ENCODE measurements at regions not wholly inside any gene's neighbourhood (a gene's known extent, or its start where the extent isn't known, plus 50 kb on each side); places are given as distances from the start of the nearest gene placed in this dataset.

DNA sequence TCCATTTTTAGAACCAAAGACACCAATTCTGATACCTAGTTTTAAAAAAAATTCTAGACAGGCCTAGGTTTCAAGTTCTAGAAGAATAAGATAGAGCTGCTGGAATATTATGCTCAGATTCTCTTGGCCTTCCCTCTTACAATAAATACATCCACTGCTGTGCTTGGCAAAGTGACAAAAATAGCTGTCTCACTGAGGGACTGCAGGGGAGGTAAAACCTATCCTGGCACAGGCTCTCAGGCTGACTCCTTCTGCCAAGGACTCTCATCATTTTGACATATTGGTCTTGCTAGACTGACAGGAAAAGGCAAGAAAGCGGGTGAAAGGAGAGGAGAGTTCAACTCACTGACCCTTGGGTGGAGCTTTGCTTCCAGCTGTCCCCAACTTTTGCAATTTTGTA, 197.0 kb upstream of the LHX8 start:
- no peaks in the 10 kb centered on the region for H3K79me2 ChIP-seq (ENCODE audit: control insufficient read depth, insufficient read depth, low read length)
- H3K4me1 ChIP-seq (ENCODE audit: control insufficient read depth, insufficient read depth, low read length): no peaks in the 10 kb centered on the region
- H3K4me2 ChIP-seq (ENCODE audit: control insufficient read depth, insufficient read depth): no peak overlapping the region
- ChIA-PET SMC1A (ENCODE audit: uncharacterized antibody, unreplicated experiment) (no interaction called here), CTCF (no interaction called here), RAD21 (ENCODE audit: unreplicated experiment) (no interaction called here), POLR2A (no interaction called here)
- TF ChIP-seq, protein P1, sequence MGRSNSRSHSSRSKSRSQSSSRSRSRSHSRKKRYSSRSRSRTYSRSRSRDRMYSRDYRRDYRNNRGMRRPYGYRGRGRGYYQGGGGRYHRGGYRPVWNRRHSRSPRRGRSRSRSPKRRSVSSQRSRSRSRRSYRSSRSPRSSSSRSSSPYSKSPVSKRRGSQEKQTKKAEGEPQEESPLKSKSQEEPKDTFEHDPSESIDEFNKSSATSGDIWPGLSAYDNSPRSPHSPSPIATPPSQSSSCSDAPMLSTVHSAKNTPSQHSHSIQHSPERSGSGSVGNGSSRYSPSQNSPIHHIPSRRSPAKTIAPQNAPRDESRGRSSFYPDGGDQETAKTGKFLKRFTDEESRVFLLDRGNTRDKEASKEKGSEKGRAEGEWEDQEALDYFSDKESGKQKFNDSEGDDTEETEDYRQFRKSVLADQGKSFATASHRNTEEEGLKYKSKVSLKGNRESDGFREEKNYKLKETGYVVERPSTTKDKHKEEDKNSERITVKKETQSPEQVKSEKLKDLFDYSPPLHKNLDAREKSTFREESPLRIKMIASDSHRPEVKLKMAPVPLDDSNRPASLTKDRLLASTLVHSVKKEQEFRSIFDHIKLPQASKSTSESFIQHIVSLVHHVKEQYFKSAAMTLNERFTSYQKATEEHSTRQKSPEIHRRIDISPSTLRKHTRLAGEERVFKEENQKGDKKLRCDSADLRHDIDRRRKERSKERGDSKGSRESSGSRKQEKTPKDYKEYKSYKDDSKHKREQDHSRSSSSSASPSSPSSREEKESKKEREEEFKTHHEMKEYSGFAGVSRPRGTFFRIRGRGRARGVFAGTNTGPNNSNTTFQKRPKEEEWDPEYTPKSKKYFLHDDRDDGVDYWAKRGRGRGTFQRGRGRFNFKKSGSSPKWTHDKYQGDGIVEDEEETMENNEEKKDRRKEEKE (IDR thresholded peaks at IDR 0.05): no peak
- no peak for TF ChIP-seq SMAD5 (IDR thresholded peaks at IDR 0.05; ENCODE audit: low read depth)
- FAIRE-seq: no peak
- no peaks in the 10 kb centered on the region for H3K36me3 ChIP-seq (ENCODE audit: control insufficient read depth in 2 of 2, insufficient read depth in 2 of 2, low read length in 1 of 2)
- H4K20me1 ChIP-seq (ENCODE audit: control insufficient read depth, insufficient read depth): no peaks in the 10 kb centered on the region
- H2AFZ ChIP-seq (ENCODE audit: control insufficient read depth, low read depth, low read length): no peak overlapping the region
- DNase-seq (ENCODE audit: low read depth, low spot score): no peak
- H3K9me3 ChIP-seq (replicated peaks; ENCODE audit: control insufficient read depth, insufficient read depth, low read length): no peaks in the 10 kb centered on the region
- H3K27me3 ChIP-seq (replicated peaks in 1 of 2; ENCODE audit: control insufficient read depth in 2 of 2, insufficient read depth in 2 of 2, low read length in 1 of 2): no peaks in the 10 kb centered on the region
- BruUV-seq (replicated peaks): no TSS peak
- H3K27ac ChIP-seq (ENCODE audit: control insufficient read depth, insufficient read depth): no peak overlapping the region
- H3K9ac ChIP-seq (ENCODE audit: control insufficient read depth, insufficient read depth, low read length): no peak overlapping the region
- no peak overlapping the region for H3K4me3 ChIP-seq
- in situ Hi-C loops (cut with MboI) (no loop called here), intact Hi-C loops (cut with micrococcal nuclease; ENCODE audit: unreplicated experiment) (loop anchor here (10.0 kb wide), 1 partner anchor 162 kb away; no protein-coding TSS in a partner anchor)
- ATAC-seq: no peak
- 7% methylated on average over 1 of the region's 1 CpG for WGBS (ENCODE audit: insufficient coverage, insufficient replicate concordance, low lambda C conversion rate, missing lambda C conversion rate)

DNA sequence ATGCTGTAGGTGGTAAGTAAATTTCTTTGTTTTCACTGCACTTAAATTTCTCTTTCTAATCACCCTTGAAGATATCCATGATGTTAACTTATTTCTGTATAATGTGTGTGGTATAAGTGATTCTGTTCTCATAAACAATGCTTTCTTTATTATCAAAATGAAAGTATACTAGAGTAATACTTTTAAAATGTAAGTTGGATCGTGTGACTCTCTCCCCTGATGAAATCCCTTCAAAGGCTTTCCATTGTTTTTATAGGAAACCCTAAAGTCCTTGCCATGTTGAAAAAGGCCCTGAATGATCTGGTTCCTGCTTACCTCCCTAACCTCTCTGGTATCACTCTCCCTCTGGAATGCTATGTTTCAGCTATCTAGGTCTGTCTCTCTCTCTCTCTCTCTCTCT, 191.1 kb upstream of the LHX8 start:
- H3K4me3 ChIP-seq: no peak overlapping the region
- H3K36me3 ChIP-seq (ENCODE audit: control insufficient read depth in 2 of 2, insufficient read depth in 2 of 2, low read length in 1 of 2): no peaks in the 10 kb centered on the region
- WGBS (ENCODE audit: insufficient coverage, insufficient replicate concordance, low lambda C conversion rate, missing lambda C conversion rate): 0% methylated on average over 1 of the region's 1 CpG
- ChIA-PET RAD21 (ENCODE audit: unreplicated experiment) (no interaction called here), CTCF (no interaction called here), POLR2A (no interaction called here), SMC1A (ENCODE audit: uncharacterized antibody, unreplicated experiment) (no interaction called here)
- in situ Hi-C loops (cut with MboI): no loop called here
- no peaks in the 10 kb centered on the region for H3K27me3 ChIP-seq (replicated peaks in 1 of 2; ENCODE audit: control insufficient read depth in 2 of 2, insufficient read depth in 2 of 2, low read length in 1 of 2)
- no peaks in the 10 kb centered on the region for H3K79me2 ChIP-seq (ENCODE audit: control insufficient read depth, insufficient read depth, low read length)
- intact Hi-C loops (cut with micrococcal nuclease; ENCODE audit: unreplicated experiment): no loop called here
- DNase-seq (ENCODE audit: low read depth, low spot score) (no peak), ATAC-seq (no peak), FAIRE-seq (no peak)
- no TSS peak for BruUV-seq (replicated peaks)
- H2AFZ ChIP-seq (ENCODE audit: control insufficient read depth, low read depth, low read length): no peak overlapping the region
- no peak overlapping the region for H3K27ac ChIP-seq (ENCODE audit: control insufficient read depth, insufficient read depth)
- no peaks in the 10 kb centered on the region for H3K4me1 ChIP-seq (ENCODE audit: control insufficient read depth, insufficient read depth, low read length)
- H3K4me2 ChIP-seq (ENCODE audit: control insufficient read depth, insufficient read depth): no peak overlapping the region
- H4K20me1 ChIP-seq (ENCODE audit: control insufficient read depth, insufficient read depth): no peaks in the 10 kb centered on the region
- no peak for TF ChIP-seq WRNIP1 (IDR thresholded peaks at IDR 0.05; ENCODE audit: borderline replicate concordance, low read depth, low read length)
- TF ChIP-seq RFX5 (IDR thresholded peaks at IDR 0.05; ENCODE audit: low read depth, low read length): no peak
- TF ChIP-seq SUPT20H (IDR thresholded peaks at IDR 0.05; ENCODE audit: borderline replicate concordance, control insufficient read depth, low read depth, low read length): no peak
- TF ChIP-seq, protein P2, sequence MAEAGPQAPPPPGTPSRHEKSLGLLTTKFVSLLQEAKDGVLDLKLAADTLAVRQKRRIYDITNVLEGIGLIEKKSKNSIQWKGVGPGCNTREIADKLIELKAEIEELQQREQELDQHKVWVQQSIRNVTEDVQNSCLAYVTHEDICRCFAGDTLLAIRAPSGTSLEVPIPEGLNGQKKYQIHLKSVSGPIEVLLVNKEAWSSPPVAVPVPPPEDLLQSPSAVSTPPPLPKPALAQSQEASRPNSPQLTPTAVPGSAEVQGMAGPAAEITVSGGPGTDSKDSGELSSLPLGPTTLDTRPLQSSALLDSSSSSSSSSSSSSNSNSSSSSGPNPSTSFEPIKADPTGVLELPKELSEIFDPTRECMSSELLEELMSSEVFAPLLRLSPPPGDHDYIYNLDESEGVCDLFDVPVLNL (IDR thresholded peaks at IDR 0.05; ENCODE audit: low read depth, low read length): no peak
- no peak for TF ChIP-seq NR2C2 (IDR thresholded peaks at IDR 0.05; ENCODE audit: borderline replicate concordance, control insufficient read depth, insufficient read length, low read depth)
- TF ChIP-seq IKZF2 (IDR thresholded peaks at IDR 0.05): no peak
- TF ChIP-seq MTA3 (IDR thresholded peaks at IDR 0.05; ENCODE audit: borderline replicate concordance, low read length): no peak
- no peaks in the 10 kb centered on the region for H3K9me3 ChIP-seq (replicated peaks; ENCODE audit: control insufficient read depth, insufficient read depth, low read length)
- no peak overlapping the region for H3K9ac ChIP-seq (ENCODE audit: control insufficient read depth, insufficient read depth, low read length)

Measured in GM12878 (cell line).